ENCODE measurements at regions not wholly inside any gene's neighbourhood (a gene's known extent, or its start where the extent isn't known, plus 50 kb on each side); places are given as distances from the start of the nearest gene placed in this dataset.

- H3K27me3 ChIP-seq: no peaks in the 10 kb centered on the region
- H3K27ac ChIP-seq: no peak overlapping the region
- H3K4me3 ChIP-seq: no peak overlapping the region
- no peak for TF ChIP-seq CTCF (IDR thresholded peaks at IDR 0.05)
- TF ChIP-seq POLR2AphosphoS5 (IDR thresholded peaks at IDR 0.05): no peak
- TF ChIP-seq POLR2A (IDR thresholded peaks at IDR 0.05): no peak
- no peak for TF ChIP-seq EP300 (IDR thresholded peaks at IDR 0.05)
- no peaks in the 10 kb centered on the region for H3K4me1 ChIP-seq
- no peak for ATAC-seq
- H3K36me3 ChIP-seq: no peaks in the 10 kb centered on the region
- 33 to 40% methylated on average over 2 of the region's 2 CpGs for WGBS, 2 donors (ENCODE audit: low coverage in 1 of 2)
- H3K9me3 ChIP-seq: peaks cover 0 to 10% (median 0%) of the 10 kb centered on the region in 3 donors
These were observed 54.7 kb upstream of the DNAJC1 start for GRCh38 chr10:22058201-22058600.

GRCh38 chr10:22054961-22055360 lies 51.4 kb upstream of the DNAJC1 start:
- WGBS, 2 donors (ENCODE audit: low coverage in 1 of 2): 33 to 80% methylated on average over 1 of the region's 1 CpG
- no peak for ATAC-seq
- H3K4me3 ChIP-seq: no peak overlapping the region
- no peaks in the 10 kb centered on the region for H3K4me1 ChIP-seq
- no peaks in the 10 kb centered on the region for H3K36me3 ChIP-seq
- no peaks in the 10 kb centered on the region for H3K27me3 ChIP-seq
- TF ChIP-seq POLR2A (IDR thresholded peaks at IDR 0.05) (no peak), CTCF (IDR thresholded peaks at IDR 0.05) (no peak), POLR2AphosphoS5 (IDR thresholded peaks at IDR 0.05) (no peak), EP300 (IDR thresholded peaks at IDR 0.05) (no peak)
- H3K9me3 ChIP-seq: no peaks in the 10 kb centered on the region
- no peak overlapping the region for H3K27ac ChIP-seq
